Esophagus (tissue), 2 donors: ENCODE measurements at regions not wholly inside any gene's neighbourhood (a gene's known extent, or its start where the extent isn't known, plus 50 kb on each side); places are given as distances from the start of the nearest gene placed in this dataset.

Experiments used
- H3K27ac ChIP-seq, 2 donors: one replicate each; pipeline ENCODE4 v1.5.1; 2013; ENCODE audit warnings: low read depth in 2 of 2, mild to moderate bottlenecking in 2 of 2, inconsistent platforms in 1 of 2, low read length in 1 of 2, moderate library complexity in 1 of 2
- H3K27me3 ChIP-seq, 2 donors: one replicate each; pipeline ENCODE4 v1.6.1; 2013; ENCODE audit warnings: low read length in 2 of 2, control low read depth in 1 of 2, mild to moderate bottlenecking in 1 of 2; ENCODE audit not compliant: insufficient read depth in 2 of 2, control insufficient read depth in 1 of 2
- H3K36me3 ChIP-seq, 2 donors: one replicate each; pipeline ENCODE4 v1.6.1; 2013; ENCODE audit warnings: low read length in 1 of 2; ENCODE audit not compliant: control insufficient read depth in 2 of 2, insufficient read depth in 2 of 2
- H3K4me1 ChIP-seq, 2 donors: one replicate each; pipeline ENCODE4 v1.6.1; 2013; ENCODE audit warnings: low read length in 1 of 2; ENCODE audit not compliant: control insufficient read depth in 2 of 2, insufficient read depth in 2 of 2
- H3K4me3 ChIP-seq, 2 donors: one replicate each; pipeline ENCODE4 v1.5.1; 2013; ENCODE audit warnings: low read length in 2 of 2, mild to moderate bottlenecking in 2 of 2, low read depth in 1 of 2, moderate library complexity in 1 of 2
- H3K9me3 ChIP-seq, 2 donors: one replicate each; pipeline ENCODE4 v1.6.1; 2013; ENCODE audit warnings: mild to moderate bottlenecking in 2 of 2, low read depth in 1 of 2, low read length in 1 of 2, moderate library complexity in 1 of 2; ENCODE audit not compliant: control insufficient read depth in 2 of 2, insufficient read depth in 1 of 2
- WGBS, 2 donors: extraction: QIAGEN DNeasy Blood & Tissue Kit; methylation state at CpG; one replicate each; pipeline ENCODE4 v1.1.7; 2013; 5-methylcytosine and 5-hydroxymethylcytosine counted together
- donor health status: healthy with polysubstance abuse.
- donor health status: Bipolar disorder and iron deficiency.

DNA sequence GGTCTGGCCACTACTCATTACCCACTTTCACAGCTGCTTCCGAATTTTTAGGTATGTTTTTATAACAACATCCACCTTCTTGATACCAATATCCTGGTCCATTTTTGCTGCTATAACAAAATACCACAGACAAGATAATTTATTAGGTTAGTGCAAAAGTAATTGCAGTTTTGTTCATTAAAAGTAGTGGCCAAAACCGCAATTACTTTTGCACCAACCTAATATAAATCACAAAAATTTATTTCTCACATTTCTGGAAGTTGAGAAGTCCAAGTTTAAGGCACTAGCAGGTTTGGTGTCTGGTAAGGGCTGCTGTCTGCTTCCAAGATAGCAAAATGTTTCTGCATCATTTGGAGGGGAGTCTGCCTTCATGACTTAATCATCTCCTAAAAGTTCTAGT is 624.7 kb upstream of the ALCAM start:
- WGBS, 2 donors, result 76 to 82% methylated on average over 2 of the region's 2 CpGs
- no peaks in the 10 kb centered on the region for H3K36me3 ChIP-seq
- H3K9me3 ChIP-seq, result no peaks in the 10 kb centered on the region
- no peak overlapping the region for H3K4me3 ChIP-seq
- H3K4me1 ChIP-seq, result no peaks in the 10 kb centered on the region
- H3K27me3 ChIP-seq, result no peaks in the 10 kb centered on the region
- no peak overlapping the region for H3K27ac ChIP-seq

DNA sequence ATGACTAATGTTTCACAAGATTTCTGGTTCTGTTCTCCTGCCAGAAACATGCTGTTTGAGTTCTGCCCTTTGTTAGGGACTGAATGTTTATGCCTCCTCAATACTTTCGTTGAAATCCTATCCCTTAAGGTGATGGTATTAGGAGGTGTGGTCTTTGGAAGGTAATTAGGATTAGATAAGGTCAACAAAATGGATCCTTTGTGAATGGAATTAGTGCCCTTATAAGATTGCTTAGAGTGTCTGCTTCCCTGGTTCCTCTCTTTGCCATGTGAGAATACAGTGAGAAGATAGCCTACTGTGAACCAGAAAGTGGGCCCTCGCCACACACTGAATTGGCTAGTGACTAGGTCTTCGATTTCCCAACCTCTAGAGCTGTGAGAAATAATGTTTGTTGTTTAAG is 621.4 kb upstream of the ALCAM start:
- Histone ChIP-seq H3K9me3 (no peaks in the 10 kb centered on the region), H3K27ac (no peak overlapping the region), H3K4me3 (no peak overlapping the region), H3K4me1 (no peaks in the 10 kb centered on the region), H3K27me3 (no peaks in the 10 kb centered on the region), H3K36me3 (no peaks in the 10 kb centered on the region)
- WGBS, 2 donors, result 53 to 70% methylated on average over 3 of the region's 3 CpGs

DNA sequence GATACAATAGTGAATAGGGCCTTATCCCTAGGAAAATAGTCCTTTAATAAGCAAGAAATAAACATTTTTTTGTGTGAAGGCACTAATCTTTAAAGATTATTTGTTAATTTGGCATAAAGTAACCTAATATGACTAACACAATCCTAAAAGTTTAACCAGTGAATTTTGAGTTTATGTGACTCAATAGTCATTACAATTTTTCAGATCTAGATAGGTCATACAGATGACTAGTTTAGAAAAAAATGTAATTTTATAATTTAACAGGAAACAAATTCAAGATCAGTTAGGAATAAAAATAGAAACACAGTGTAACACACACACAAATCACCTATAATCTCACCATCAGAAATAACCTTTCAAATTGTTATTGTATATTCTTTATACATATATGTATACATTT is 620.7 kb upstream of the ALCAM start:
- Histone ChIP-seq H3K9me3 (no peaks in the 10 kb centered on the region), H3K27ac (no peak overlapping the region), H3K36me3 (no peaks in the 10 kb centered on the region), H3K4me1 (no peaks in the 10 kb centered on the region), H3K27me3 (no peaks in the 10 kb centered on the region), H3K4me3 (no peak overlapping the region)

DNA sequence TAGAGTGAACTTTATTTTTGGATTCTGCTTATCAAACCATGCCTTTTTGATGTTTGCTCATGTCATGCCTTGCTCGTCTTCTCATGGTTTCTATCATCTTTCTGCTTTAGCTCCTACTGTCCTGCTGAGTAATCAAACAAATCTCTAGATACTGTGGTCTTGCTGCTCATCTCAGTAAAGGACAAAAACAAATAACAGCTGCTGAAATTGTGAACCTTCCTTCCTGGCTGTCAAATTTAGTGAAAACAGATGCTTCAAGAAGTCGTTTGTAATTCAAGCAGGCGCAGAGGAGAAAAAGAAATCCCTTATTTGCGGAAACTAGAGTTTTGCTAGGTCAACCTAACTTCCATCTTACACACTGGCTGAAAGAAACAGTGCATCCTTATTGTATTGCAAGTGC is 616.1 kb upstream of the ALCAM start:
- H3K4me3 ChIP-seq, result no peak overlapping the region
- H3K27ac ChIP-seq, result no peak overlapping the region
- H3K36me3 ChIP-seq, result no peaks in the 10 kb centered on the region
- WGBS, 2 donors, result 59% methylated on average over 4 of the region's 4 CpGs
- H3K4me1 ChIP-seq, result no peaks in the 10 kb centered on the region
- H3K27me3 ChIP-seq, result no peaks in the 10 kb centered on the region
- H3K9me3 ChIP-seq, result no peaks in the 10 kb centered on the region

DNA sequence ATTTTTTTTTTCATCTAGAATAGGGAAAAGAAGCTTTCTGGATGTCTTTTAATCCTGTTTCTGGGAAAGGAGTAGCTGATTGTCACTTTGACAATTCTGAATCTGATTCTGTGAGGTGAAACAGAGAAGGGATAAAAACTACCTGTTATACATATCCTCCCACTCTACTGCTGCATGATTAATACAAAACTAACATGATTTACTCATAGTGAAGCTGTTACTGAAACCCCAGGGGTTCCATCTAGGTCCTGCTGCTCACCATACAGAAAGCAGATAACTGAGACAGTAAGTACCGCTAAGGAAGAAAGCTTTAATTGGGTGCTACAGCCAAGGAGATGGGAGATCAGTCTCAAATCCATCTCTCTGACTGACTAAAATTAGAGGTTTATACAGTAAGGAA is 610.9 kb upstream of the ALCAM start:
- WGBS, 2 donors, result 94 to 97% methylated on average over 1 of the region's 1 CpG
- Histone ChIP-seq H3K27me3 (no peaks in the 10 kb centered on the region), H3K9me3 (no peaks in the 10 kb centered on the region)

DNA sequence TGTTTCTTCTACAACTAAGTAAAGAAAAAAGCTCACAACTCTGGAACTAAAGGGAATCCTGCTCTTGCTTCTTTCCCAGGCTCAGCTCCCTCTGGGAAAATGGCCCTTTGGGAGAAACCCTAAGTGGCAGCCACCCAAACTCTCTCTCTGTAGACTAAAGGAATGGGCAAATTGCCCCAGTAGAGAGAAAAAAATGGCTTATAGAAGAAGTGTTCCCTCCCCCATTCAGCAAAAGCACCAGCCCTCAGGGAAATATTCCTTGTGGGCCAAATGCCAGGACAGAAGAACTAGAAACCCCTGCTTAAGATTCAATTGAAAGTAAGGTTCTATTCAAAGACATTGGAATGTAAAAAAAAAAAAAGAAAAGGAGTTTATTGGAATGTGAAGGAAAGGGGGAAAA is 603.7 kb upstream of the ALCAM start:
- Histone ChIP-seq H3K4me3 (no peak overlapping the region), H3K36me3 (no peaks in the 10 kb centered on the region), H3K27me3 (no peaks in the 10 kb centered on the region), H3K9me3 (no peaks in the 10 kb centered on the region), H3K4me1 (no peaks in the 10 kb centered on the region), H3K27ac (no peak overlapping the region)

More for the DNA sequence above, 610.9 kb upstream of the ALCAM start:
- Histone ChIP-seq H3K36me3 (no peaks in the 10 kb centered on the region), H3K4me3 (no peak overlapping the region), H3K27ac (no peak overlapping the region), H3K4me1 (no peaks in the 10 kb centered on the region)

DNA sequence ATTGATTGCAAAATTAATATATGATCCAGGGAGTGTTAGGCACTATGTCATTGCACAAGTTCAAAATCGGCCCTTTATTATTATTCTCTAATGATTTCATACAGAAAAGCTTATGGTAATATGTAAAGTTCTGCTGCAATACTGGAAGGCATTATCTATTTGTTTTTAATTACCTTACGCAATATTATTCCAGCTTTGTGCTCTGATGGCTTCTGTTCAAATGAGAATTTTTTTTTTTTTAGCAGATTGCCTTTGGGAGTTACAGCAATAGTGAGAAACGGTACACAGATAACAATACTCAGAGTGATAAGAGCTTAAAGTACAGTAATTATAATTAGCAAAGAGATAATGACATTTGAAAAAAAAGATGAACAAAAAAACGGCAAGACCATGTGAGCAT is 602.2 kb upstream of the ALCAM start:
- no peaks in the 10 kb centered on the region for H3K36me3 ChIP-seq
- no peaks in the 10 kb centered on the region for H3K4me1 ChIP-seq
- no peak overlapping the region for H3K4me3 ChIP-seq
- no peaks in the 10 kb centered on the region for H3K27me3 ChIP-seq
- 54 to 56% methylated on average over 4 of the region's 4 CpGs for WGBS, 2 donors
- H3K27ac ChIP-seq, result no peak overlapping the region
- no peaks in the 10 kb centered on the region for H3K9me3 ChIP-seq

DNA sequence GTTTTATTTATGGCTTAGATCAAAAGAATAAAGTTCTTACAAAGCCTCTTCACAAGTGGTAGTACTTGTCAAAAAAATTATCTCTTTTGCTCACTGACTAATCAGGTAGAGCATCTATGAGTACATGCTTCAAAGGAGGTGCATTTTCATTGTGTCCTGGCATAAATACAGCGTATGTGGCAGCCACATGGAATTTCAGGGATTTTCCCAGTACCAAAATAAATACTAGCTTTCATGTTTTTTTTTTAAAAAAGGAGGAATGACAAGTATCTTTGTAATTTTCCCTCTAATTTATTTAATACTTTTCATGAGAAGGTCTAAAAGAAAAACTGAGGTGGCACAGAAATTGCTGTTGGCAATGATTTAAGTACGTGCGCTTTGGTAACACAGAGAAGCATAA is 597.8 kb upstream of the ALCAM start:
- Histone ChIP-seq H3K9me3 (no peaks in the 10 kb centered on the region), H3K36me3 (no peaks in the 10 kb centered on the region), H3K27me3 (no peaks in the 10 kb centered on the region), H3K4me3 (no peak overlapping the region), H3K27ac (no peak overlapping the region), H3K4me1 (no peaks in the 10 kb centered on the region)
- 67 to 72% methylated on average over 3 of the region's 3 CpGs for WGBS, 2 donors

DNA sequence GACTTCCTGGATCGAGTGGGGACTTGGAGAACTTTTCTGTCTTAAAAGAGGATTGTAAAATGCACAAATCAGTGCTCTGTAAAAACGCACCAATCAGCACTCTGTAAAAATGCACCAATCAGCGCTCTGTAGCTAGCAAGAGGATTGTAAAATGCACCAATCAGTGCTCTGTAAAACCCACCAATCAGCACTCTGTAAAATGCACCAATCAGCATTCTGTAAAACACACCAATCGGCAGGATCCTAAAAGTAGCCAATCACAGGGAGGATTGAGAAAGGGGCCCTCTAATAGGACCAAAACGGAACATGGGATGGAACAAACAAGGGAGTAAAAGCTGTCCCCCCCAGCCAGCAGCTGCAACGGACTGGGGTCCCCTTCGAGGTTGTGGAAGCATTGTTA is 587.4 kb upstream of the ALCAM start:
- Histone ChIP-seq H3K4me3 (no peak overlapping the region), H3K9me3 (no peaks in the 10 kb centered on the region), H3K4me1 (no peaks in the 10 kb centered on the region), H3K27me3 (no peaks in the 10 kb centered on the region), H3K36me3 (no peaks in the 10 kb centered on the region), H3K27ac (no peak overlapping the region)
- 81 to 88% methylated on average over 7 of the region's 7 CpGs for WGBS, 2 donors

DNA sequence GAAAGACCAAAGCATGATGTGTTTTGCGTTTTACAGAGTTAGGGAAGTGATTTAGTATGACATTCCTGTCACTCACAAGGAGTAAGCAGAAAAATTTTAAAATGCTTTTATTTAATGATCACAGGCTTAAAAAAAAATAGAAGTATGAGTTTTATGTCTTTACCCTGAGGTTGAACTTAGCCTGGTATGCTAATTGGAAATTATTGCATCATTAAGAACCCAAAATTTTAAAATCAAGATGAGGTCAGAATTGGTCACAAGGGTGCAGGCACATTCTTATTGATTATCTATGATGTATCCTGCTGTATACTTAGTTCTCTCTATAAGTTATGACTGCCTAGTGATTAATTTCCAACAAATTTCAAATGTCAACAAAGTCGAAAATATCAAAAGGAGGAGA is 585.6 kb upstream of the ALCAM start:
- WGBS, 2 donors, result 66 to 75% methylated on average over 2 of the region's 2 CpGs
- no peak overlapping the region for H3K27ac ChIP-seq

More for the DNA sequence above, 585.6 kb upstream of the ALCAM start:
- no peak overlapping the region for H3K4me3 ChIP-seq
- no peaks in the 10 kb centered on the region for H3K36me3 ChIP-seq
- no peaks in the 10 kb centered on the region for H3K9me3 ChIP-seq
- no peaks in the 10 kb centered on the region for H3K4me1 ChIP-seq
- no peaks in the 10 kb centered on the region for H3K27me3 ChIP-seq
